Heart left ventricle (tissue), 16 donors: ENCODE measurements at regions not wholly inside any gene's neighbourhood (a gene's known extent, or its start where the extent isn't known, plus 50 kb on each side); places are given as distances from the start of the nearest gene placed in this dataset.

Source experiments
- ATAC-seq, 4 donors: fragments of 200-7000 bp; cut with Tn5 transposase; one replicate each; pipeline ENCODE4 v1.9.1; 2020 to 2022; ENCODE audit warnings: moderate library complexity in 4 of 4, mild to moderate bottlenecking in 3 of 4, moderate number of reproducible peaks in 1 of 4
- DNase-seq, 5 donors: peaks; one replicate each; pipeline ENCODE4 v3.0.0-alpha.2; 2020
- H3K27ac ChIP-seq, 12 donors: fragments of 200-600 bp; sonication (generic) in 4 of 12; one replicate each; pipeline versions ENCODE4 v1.5.0 to v1.8.0; 2016 to 2022; ENCODE audit warnings: mild to moderate bottlenecking in 2 of 12
- H3K27me3 ChIP-seq, 9 donors: fragments of 200-600 bp; sonication (generic) in 2 of 9; one replicate each; pipeline versions ENCODE4 v1.5.1 to v1.8.0; 2016 to 2022; ENCODE audit warnings: mild to moderate bottlenecking in 3 of 9
- H3K36me3 ChIP-seq, 9 donors: fragments of 200-600 bp; sonication (generic) in 2 of 9; one replicate each; pipeline versions ENCODE4 v1.5.0 to v1.8.0; 2018 to 2022; ENCODE audit warnings: mild to moderate bottlenecking in 2 of 9
- H3K4me1 ChIP-seq, 12 donors: fragments of 200-600 bp; sonication (generic) in 4 of 12; one replicate each; pipeline versions ENCODE4 v1.5.0 to v1.8.0; 2016 to 2022; ENCODE audit warnings: mild to moderate bottlenecking in 3 of 12
- H3K4me3 ChIP-seq, 12 donors: fragments of 200-600 bp; sonication (generic) in 4 of 12; one replicate each; pipeline versions ENCODE4 v1.5.0 to v1.8.0; 2017 to 2022; ENCODE audit warnings: mild to moderate bottlenecking in 9 of 12, moderate library complexity in 4 of 12
- H3K9me3 ChIP-seq, 12 donors: fragments of 200-600 bp; sonication (generic) in 4 of 12; one replicate each; pipeline versions ENCODE4 v1.5.0 to v1.8.0; 2016 to 2022; ENCODE audit warnings: mild to moderate bottlenecking in 1 of 12
- POLR2A ChIP-seq, 2 donors: fragments of 450-650 bp; IDR thresholded peaks; one replicate each; pipeline ENCODE4 v1.6.1; 2017; ENCODE audit warnings: antibody characterized with exemption in 2 of 2, mild to moderate bottlenecking in 2 of 2, moderate library complexity in 2 of 2
- WGBS, 4 donors: extraction: QIAGEN DNeasy Blood & Tissue Kit in 2 of 4; methylation state at CpG; one replicate each; pipeline versions ENCODE4 v1.1.5 to v1.1.7; 2013 to 2018; 5-methylcytosine and 5-hydroxymethylcytosine counted together
- intact Hi-C, 10 donors: fragments of 100-400 bp; cut with DNase I; formaldehyde crosslinking; loops; one replicate each; pipeline versions ENCODE4 v1.11.1 to v1.14.2; 2022
- TF ChIP-seq, protein P1 (sequence below), 12 donors: fragments of 200-600 bp; sonication (generic) in 4 of 12; IDR thresholded peaks; one replicate each; pipeline versions ENCODE4 v1.5.0 to v1.8.0; 2018 to 2022; ENCODE audit warnings: antibody characterized with exemption in 12 of 12, mild to moderate bottlenecking in 5 of 12
- donor health status: ischemic (EF 13 %, LVEDD 7.1; RV severe dilation, severe dysfunction).
- donor health status: healthy with polysubstance abuse.
- donor health status: DM: no; HTN: yes; CAD: no.
- donor health status: DM: no; HTN: no; CAD: no.
- donor health status: ischemic (EF 25% LVEDD 6.9; RV normal size, moderate dysfunction).
- donor health status: ischemic (EF 25% LVEDD 5.7; RV mildly dilated, moderate dysfunction).
- donor health status: healthy.
- donor health status: DM: yes; HTN: yes; CAD: no.
- donor health status: ischemic (EF 35%, LVEDD 5.7; RV mildly dilated, moderate dysfunction).
- donor health status: nonischemic (EF 11% LVEDD 7.7; RV severe dilation, severe dysfunction).
- donor health status: DM: yes; HTN: yes; CAD: no.
- donor health status: PGD.
- donor health status: ischemic (EF 29% LVEDD 5.4; RV normal size, mild dysfunction).
- donor health status: nonischemic (EF 23%, LVEDD 6.1; RV moderate dilation, normal function).

DNA sequence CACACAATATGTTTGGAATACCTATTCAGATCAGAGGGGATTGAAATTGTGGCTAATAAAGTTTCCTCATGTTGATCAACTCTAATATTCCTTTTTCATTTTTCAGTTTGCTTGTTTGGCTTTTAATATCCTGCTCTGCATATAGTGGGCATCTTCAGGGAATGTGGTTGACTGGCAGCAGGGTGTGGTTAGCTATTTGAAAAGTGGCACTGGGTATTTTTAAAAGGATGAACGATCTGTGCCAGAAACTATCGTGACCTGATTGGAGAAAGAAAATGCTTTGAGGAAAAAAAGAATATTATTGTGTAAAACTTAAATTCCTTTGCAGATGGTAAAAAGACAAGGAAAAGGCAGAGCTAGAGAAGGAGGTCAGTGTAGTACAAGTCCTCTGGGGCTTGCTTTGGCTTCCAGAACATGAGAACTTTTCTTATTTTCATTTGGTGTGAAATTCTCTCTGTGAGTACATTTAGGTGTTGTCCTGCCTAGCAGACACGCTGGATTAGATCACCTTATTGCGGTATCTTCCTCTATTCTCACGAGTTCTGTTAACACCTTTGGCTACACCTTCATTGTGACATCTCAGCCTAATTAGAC, 329.7 kb upstream of the SNX7 start:
- Histone ChIP-seq H3K4me3 (no peak overlapping the region), H3K36me3 (no peaks in the 10 kb centered on the region), H3K4me1 (peaks cover 0 to 14% (median 0%) of the 10 kb centered on the region in 12 donors), H3K27me3 (no peaks in the 10 kb centered on the region), H3K27ac (no peak overlapping the region), H3K9me3 (no peaks in the 10 kb centered on the region)
- ATAC-seq (no peak), DNase-seq (no peak)
- 49 to 55% (median 52%) methylated on average over 5 of the region's 5 CpGs for WGBS, 4 donors
- intact Hi-C loops = no loop called here
- no peak for TF ChIP-seq POLR2A (IDR thresholded peaks at IDR 0.05)
- TF ChIP-seq, protein P1, sequence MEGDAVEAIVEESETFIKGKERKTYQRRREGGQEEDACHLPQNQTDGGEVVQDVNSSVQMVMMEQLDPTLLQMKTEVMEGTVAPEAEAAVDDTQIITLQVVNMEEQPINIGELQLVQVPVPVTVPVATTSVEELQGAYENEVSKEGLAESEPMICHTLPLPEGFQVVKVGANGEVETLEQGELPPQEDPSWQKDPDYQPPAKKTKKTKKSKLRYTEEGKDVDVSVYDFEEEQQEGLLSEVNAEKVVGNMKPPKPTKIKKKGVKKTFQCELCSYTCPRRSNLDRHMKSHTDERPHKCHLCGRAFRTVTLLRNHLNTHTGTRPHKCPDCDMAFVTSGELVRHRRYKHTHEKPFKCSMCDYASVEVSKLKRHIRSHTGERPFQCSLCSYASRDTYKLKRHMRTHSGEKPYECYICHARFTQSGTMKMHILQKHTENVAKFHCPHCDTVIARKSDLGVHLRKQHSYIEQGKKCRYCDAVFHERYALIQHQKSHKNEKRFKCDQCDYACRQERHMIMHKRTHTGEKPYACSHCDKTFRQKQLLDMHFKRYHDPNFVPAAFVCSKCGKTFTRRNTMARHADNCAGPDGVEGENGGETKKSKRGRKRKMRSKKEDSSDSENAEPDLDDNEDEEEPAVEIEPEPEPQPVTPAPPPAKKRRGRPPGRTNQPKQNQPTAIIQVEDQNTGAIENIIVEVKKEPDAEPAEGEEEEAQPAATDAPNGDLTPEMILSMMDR (IDR thresholded peaks at IDR 0.05) = no peak

DNA sequence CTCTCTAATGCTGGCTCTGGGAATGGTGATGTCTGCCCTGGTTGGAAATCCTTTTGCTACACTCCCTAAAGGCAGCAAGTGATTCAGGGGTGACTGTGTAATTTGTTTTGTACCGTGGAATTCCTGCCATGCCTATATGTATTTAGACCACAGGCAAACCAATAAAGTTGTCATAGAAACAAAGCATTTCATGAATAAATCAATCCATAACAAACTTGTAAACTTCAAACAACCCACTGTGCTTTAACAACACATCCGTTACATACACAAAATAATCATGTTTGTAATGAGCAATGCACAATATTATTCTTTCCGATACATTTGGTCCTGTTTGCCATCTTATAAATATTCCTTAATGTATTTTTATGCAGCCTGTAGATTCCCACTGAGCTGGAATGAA, 330.3 kb upstream of the SNX7 start:
- H3K4me3 ChIP-seq = no peak overlapping the region
- DNase-seq = no peak
- no peak overlapping the region for H3K27ac ChIP-seq
- intact Hi-C loops = no loop called here
- H3K36me3 ChIP-seq = no peaks in the 10 kb centered on the region
- ATAC-seq = no peak
- no peaks in the 10 kb centered on the region for H3K9me3 ChIP-seq
- no peaks in the 10 kb centered on the region for H3K27me3 ChIP-seq
- TF ChIP-seq, protein P1 (IDR thresholded peaks at IDR 0.05) = no peak
- TF ChIP-seq POLR2A (IDR thresholded peaks at IDR 0.05) = no peak
- peaks cover 0 to 20% (median 0%) of the 10 kb centered on the region in 12 donors for H3K4me1 ChIP-seq
- WGBS, 4 donors = 57 to 90% (median 66%) methylated on average over 3 of the region's 3 CpGs

DNA sequence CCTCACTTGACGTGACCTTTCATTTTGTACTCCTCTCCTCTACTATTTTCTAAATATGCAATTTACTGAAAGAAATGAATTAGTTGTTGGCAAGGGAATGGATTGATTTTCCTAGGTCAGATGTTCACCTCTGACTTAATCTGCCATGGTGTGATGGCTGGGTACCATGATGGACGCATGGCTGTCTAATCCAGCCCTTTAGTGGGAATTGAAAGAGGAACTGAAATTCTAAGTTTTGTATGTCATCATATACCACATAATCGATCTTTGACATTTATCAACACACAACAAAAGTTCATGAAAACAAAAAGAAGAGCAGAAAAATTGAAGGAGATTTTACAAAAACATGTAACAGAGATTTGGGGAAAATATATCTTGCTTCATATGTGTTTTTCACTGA, 331.3 kb upstream of the SNX7 start:
- Histone ChIP-seq H3K9me3 (no peaks in the 10 kb centered on the region), H3K4me1 (peaks cover 0 to 30% (median 0%) of the 10 kb centered on the region in 12 donors), H3K27ac (no peak overlapping the region), H3K36me3 (no peaks in the 10 kb centered on the region), H3K4me3 (no peak overlapping the region), H3K27me3 (no peaks in the 10 kb centered on the region)
- no peak for ATAC-seq
- TF ChIP-seq POLR2A (IDR thresholded peaks at IDR 0.05) = no peak
- intact Hi-C loops = no loop called here
- DNase-seq = no peak
- WGBS, 4 donors = 84 to 89% (median 86%) methylated on average over 3 of the region's 3 CpGs

DNA sequence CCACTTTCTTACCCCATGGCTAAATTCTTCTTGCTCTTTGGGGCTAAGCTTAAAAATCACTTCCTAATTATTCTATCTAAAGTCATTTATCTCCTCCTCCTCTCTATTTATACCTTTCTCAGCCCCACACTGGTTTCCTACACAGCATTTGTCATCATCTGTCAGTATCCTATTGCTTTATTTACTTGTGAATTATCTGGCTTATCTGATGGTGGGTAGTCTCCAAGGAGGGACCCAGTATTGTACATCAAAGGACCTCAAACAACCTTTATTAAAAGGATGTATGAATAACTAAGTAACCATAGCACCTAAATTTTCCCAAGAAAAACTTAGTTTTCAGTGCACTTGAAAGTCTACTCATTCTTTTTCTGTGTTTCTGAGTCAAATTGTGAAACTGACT, 332.7 kb upstream of the SNX7 start:
- Histone ChIP-seq H3K27ac (no peak overlapping the region), H3K9me3 (no peaks in the 10 kb centered on the region), H3K27me3 (no peaks in the 10 kb centered on the region), H3K4me3 (no peak overlapping the region), H3K4me1 (peaks cover 0 to 44% (median 0%) of the 10 kb centered on the region in 12 donors), H3K36me3 (no peaks in the 10 kb centered on the region)
- ATAC-seq (no peak), DNase-seq (no peak)
- TF ChIP-seq, protein P1 (IDR thresholded peaks at IDR 0.05) = no peak
- no peak for TF ChIP-seq POLR2A (IDR thresholded peaks at IDR 0.05)
- intact Hi-C loops = no loop called here
